GM23338 (cell line): ENCODE measurements at regions not wholly inside any gene's neighbourhood (a gene's known extent, or its start where the extent isn't known, plus 50 kb on each side); places are given as distances from the start of the nearest gene placed in this dataset.

Experiments
- ATAC-seq: fragments of 200-7000 bp; cut with Tn5 transposase; 3 replicates; pipeline ENCODE4 v1.9.1; 2020
- DNase-seq: peaks from one replicate; pipeline ENCODE4 v3.0.0-alpha.2; 2015; ENCODE audit warnings: low spot score
- H2AFZ ChIP-seq: fragments of 200-600 bp; sonication (generic); 2 replicates; pipeline ENCODE4 v1.8.0; 2016; ENCODE audit warnings: antibody characterized with exemption, mild to moderate bottlenecking, moderate library complexity
- H3F3A ChIP-seq: fragments of 200-600 bp; sonication (generic); replicated peaks from 2 replicates; pipeline ENCODE4 v1.8.0; 2017; ENCODE audit warnings: antibody characterized with exemption, mixed run types, low read depth
- H3K27ac ChIP-seq: fragments of 200-600 bp; sonication (generic); 2 replicates; pipeline ENCODE4 v1.6.1; 2016; ENCODE audit warnings: low read depth
- H3K27me3 ChIP-seq: fragments of 200-600 bp; sonication (generic); 2 replicates; pipeline ENCODE4 v1.8.0; 2016; ENCODE audit warnings: mild to moderate bottlenecking, mixed run types, moderate library complexity; ENCODE audit not compliant: insufficient read depth
- H3K36me3 ChIP-seq: fragments of 200-600 bp; sonication (generic); 2 replicates; pipeline ENCODE4 v1.8.0; 2016; ENCODE audit warnings: mild to moderate bottlenecking; ENCODE audit not compliant: insufficient read depth
- H3K4me1 ChIP-seq: fragments of 200-600 bp; sonication (generic); 2 replicates; pipeline ENCODE4 v1.8.0; 2016; ENCODE audit warnings: mild to moderate bottlenecking, moderate library complexity; ENCODE audit not compliant: insufficient read depth
- H3K4me2 ChIP-seq: fragments of 200-600 bp; sonication (generic); 2 replicates; pipeline ENCODE4 v1.7.1; 2017; ENCODE audit warnings: mixed run types
- H3K4me3 ChIP-seq: fragments of 200-600 bp; sonication (generic); 2 replicates; pipeline ENCODE4 v1.6.1; 2016; ENCODE audit warnings: mixed run types
- H3K79me2 ChIP-seq: fragments of 200-600 bp; sonication (generic); replicated peaks from 2 replicates; pipeline ENCODE4 v1.8.0; 2017; ENCODE audit warnings: mild to moderate bottlenecking; ENCODE audit not compliant: insufficient read depth
- H3K9me2 ChIP-seq: fragments of 200-600 bp; sonication (generic); 2 replicates; pipeline ENCODE4 v1.8.0; 2017; ENCODE audit not compliant: insufficient read depth
- H4K20me1 ChIP-seq: fragments of 200-600 bp; sonication (generic); replicated peaks from 2 replicates; pipeline ENCODE4 v1.8.0; 2017; ENCODE audit warnings: mild to moderate bottlenecking; ENCODE audit not compliant: insufficient read depth
- H3K27ac Mint-ChIP-seq: 2 replicates; pipeline ENCODE4 v1.8.0; 2020; ENCODE audit warnings: inconsistent platforms, mild to moderate bottlenecking, moderate library complexity, mixed read lengths
- H3K27me3 Mint-ChIP-seq: 3 replicates; pipeline ENCODE4 v1.8.0; 2022; ENCODE audit warnings: low read depth, mild to moderate bottlenecking, moderate library complexity, mixed read lengths, inconsistent platforms; ENCODE audit not compliant: insufficient read depth, poor library complexity
- H3K36me3 Mint-ChIP-seq: 3 replicates; pipeline ENCODE4 v1.8.0; 2021; ENCODE audit warnings: low read depth, mild to moderate bottlenecking, inconsistent platforms, moderate library complexity, mixed read lengths
- H3K4me1 Mint-ChIP-seq: 3 replicates; pipeline ENCODE4 v1.8.0; 2020; ENCODE audit warnings: mild to moderate bottlenecking, inconsistent platforms, mixed read lengths
- H3K4me3 Mint-ChIP-seq: 3 replicates; pipeline ENCODE4 v1.8.0; 2021; ENCODE audit warnings: moderate library complexity, mild to moderate bottlenecking, inconsistent platforms, mixed read lengths
- H3K9me3 Mint-ChIP-seq: 3 replicates; pipeline ENCODE4 v1.8.0; 2020; ENCODE audit warnings: moderate library complexity, mild to moderate bottlenecking, inconsistent platforms, mixed read lengths
- CREB1 ChIP-seq: fragments of 250-450 bp; sonication (Bioruptor Pico); IDR thresholded peaks from 2 replicates; pipeline ENCODE4 v1.5.0; 2020; ENCODE audit warnings: low read depth, mild to moderate bottlenecking, moderate library complexity
- EZH2phosphoT487 ChIP-seq: fragments of 200-600 bp; sonication (generic); IDR thresholded peaks from one replicate; pipeline ENCODE4 v1.8.1; 2018; ENCODE audit warnings: antibody characterized with exemption; ENCODE audit not compliant: unreplicated experiment
- JUNB ChIP-seq: IDR thresholded peaks from one replicate; pipeline ENCODE4 v1.6.1; 2016; ENCODE audit warnings: antibody characterized with exemption; ENCODE audit not compliant: unreplicated experiment
- NANOG ChIP-seq: IDR thresholded peaks from 2 replicates; pipeline ENCODE4 v1.6.1; 2016; ENCODE audit warnings: antibody characterized with exemption, borderline replicate concordance
- POLR2AphosphoS5 ChIP-seq: IDR thresholded peaks from 2 replicates; pipeline ENCODE4 v1.6.1; 2016; ENCODE audit warnings: antibody characterized with exemption, low read depth
- REST ChIP-seq: IDR thresholded peaks from one replicate; pipeline ENCODE4 v1.6.1; 2018; ENCODE audit warnings: antibody characterized with exemption; ENCODE audit not compliant: unreplicated experiment
- STAT1 ChIP-seq: IDR thresholded peaks from one replicate; pipeline ENCODE4 v1.6.1; 2016; ENCODE audit warnings: antibody characterized with exemption; ENCODE audit not compliant: unreplicated experiment
- ZNF114 ChIP-seq: fragments of 250-450 bp; sonication (Bioruptor Pico); IDR thresholded peaks from 2 replicates; pipeline ENCODE4 v1.5.0; 2020; ENCODE audit warnings: mild to moderate bottlenecking, moderate library complexity
- ZNF462 ChIP-seq: fragments of 250-450 bp; sonication (Bioruptor Pico); IDR thresholded peaks from 2 replicates; pipeline ENCODE4 v1.5.0; 2020; ENCODE audit warnings: mild to moderate bottlenecking, moderate library complexity

- 0 out of 2 replicates have a peak, but pooled peaks cover 4% of the 10 kb centered on the region for H3K9me2 ChIP-seq
- no peaks in the 10 kb centered on the region for H3K9me3 Mint-ChIP-seq
- H3K4me3 Mint-ChIP-seq: no peak overlapping the region
- no peak overlapping the region for H2AFZ ChIP-seq
- no peak for TF ChIP-seq CREB1 (CRISPR knock-in tag)
- TF ChIP-seq ZNF114 (CRISPR knock-in tag): no peak
- TF ChIP-seq NANOG: no peak
- no peak for TF ChIP-seq JUNB
- TF ChIP-seq REST: no peak
- no peak for TF ChIP-seq ZNF462
- TF ChIP-seq EZH2phosphoT487: no peak
- TF ChIP-seq STAT1: no peak
- TF ChIP-seq POLR2AphosphoS5: no peak
- H3K27me3 Mint-ChIP-seq: peaks cover 4% of the 10 kb centered on the region
- no peaks in the 10 kb centered on the region; the same call in 1 of the 2 replicates for H4K20me1 ChIP-seq
- no peak overlapping the region for H3K4me2 ChIP-seq
- no peaks in the 10 kb centered on the region for H3K79me2 ChIP-seq
- no peak overlapping the region for H3K4me3 ChIP-seq
- no peaks in the 10 kb centered on the region for H3F3A ChIP-seq
- no peaks in the 10 kb centered on the region for H3K36me3 Mint-ChIP-seq
- DNase-seq: no peak
- H3K4me1 Mint-ChIP-seq: 0 out of 3 replicates have a peak, but pooled peaks cover 2% of the 10 kb centered on the region
- no peak for ATAC-seq
- H3K4me1 ChIP-seq: no peaks in the 10 kb centered on the region
- no peaks in the 10 kb centered on the region for H3K36me3 ChIP-seq
- no peak overlapping the region for H3K27ac Mint-ChIP-seq
- H3K27ac ChIP-seq: no peak overlapping the region
- H3K27me3 ChIP-seq: no peaks in the 10 kb centered on the region
Observed at GRCh38 chr2:19802086-19802841, 99.5 kb downstream of the TTC32 start.
